Endothelial cell of umbilical vein (primary cell): ENCODE measurements at regions not wholly inside any gene's neighbourhood (a gene's known extent, or its start where the extent isn't known, plus 50 kb on each side); places are given as distances from the start of the nearest gene placed in this dataset.

Experiments
- BruUV-seq: library from RNA; stranded (reverse); fragments of 400-500 nt; replicated peaks from 2 replicates; lab custom pipeline; 2021; lab: Mats Ljungman, UMichigan
- CTCF ChIA-PET: fragments of 300-600, 350-600 bp; sonication (Branson Sonifier 250); formaldehyde crosslinking; loops from one replicate; lab custom pipeline; 2021; ENCODE audit warnings: antibody characterized with exemption, inconsistent platforms; lab: Charles Lee
- POLR2A ChIA-PET: fragments of 300-600, 350-600 bp; sonication (Branson Sonifier 250); formaldehyde crosslinking; loops from one replicate; lab custom pipeline; 2021; ENCODE audit warnings: antibody characterized with exemption, inconsistent platforms; lab: Charles Lee
- DNase-seq: peaks from one replicate; pipeline ENCODE4 v3.0.0-alpha.2; 2011; ENCODE audit warnings: low read depth, low spot score
- FAIRE-seq: peaks from 2 replicates; lab custom pipeline; 2011; peaks lifted over from hg19 to GRCh38; lab: Jason Lieb, UNC
- H2AFZ ChIP-seq: 2 replicates; pipeline ENCODE4 v1.6.0; 2012; ENCODE audit warnings: low read depth, low read length, control low read depth, inconsistent platforms
- H3K27ac ChIP-seq: 2 replicates; pipeline ENCODE4 v1.5.1; 2011; ENCODE audit warnings: low read depth, mild to moderate bottlenecking, control low read depth, low read length, moderate library complexity; ENCODE audit not compliant: insufficient read depth
- H3K27me3 ChIP-seq, 2 experiments: 2 replicates each; pipeline versions ENCODE4 v1.6.0 to v1.6.1; 2011; ENCODE audit warnings: low read length in 2 of 2, mixed read lengths in 1 of 2; ENCODE audit not compliant: control insufficient read depth in 2 of 2, insufficient read depth in 2 of 2
- H3K36me3 ChIP-seq, 2 experiments: 2 replicates in 1 of 2; 3 replicates in 1 of 2; pipeline ENCODE4 v1.5.1; 2011; ENCODE audit warnings: low read length in 2 of 2, mild to moderate bottlenecking in 1 of 2, moderate library complexity in 1 of 2; ENCODE audit not compliant: control insufficient read depth in 2 of 2, insufficient read depth in 2 of 2; ENCODE audit errors: extremely low read depth in 1 of 2
- H3K4me1 ChIP-seq: 3 replicates; pipeline ENCODE4 v1.5.1; 2011; ENCODE audit warnings: mild to moderate bottlenecking, low read length; ENCODE audit not compliant: control insufficient read depth, insufficient read depth; ENCODE audit errors: extremely low read depth
- H3K4me2 ChIP-seq: 2 replicates; pipeline ENCODE4 v1.6.1; 2011; ENCODE audit warnings: low read length, control low read depth, mixed read lengths; ENCODE audit not compliant: insufficient read depth
- H3K4me3 ChIP-seq, 3 experiments: fragments of 200-600 bp in 1 of 3; sonication (generic), shearing (Covaris generic) in 1 of 3; replicated peaks in 1 of 3; 2 replicates each; pipeline ENCODE4 v1.5.1; 2011 to 2016; ENCODE audit warnings: control low read depth in 3 of 3, low read length in 3 of 3, mild to moderate bottlenecking in 2 of 3, inconsistent platforms in 1 of 3, low read depth in 1 of 3, moderate library complexity in 1 of 3; ENCODE audit not compliant: insufficient read depth in 1 of 3
- H3K79me2 ChIP-seq: 2 replicates; pipeline ENCODE4 v1.6.0; 2012; ENCODE audit warnings: low read length, inconsistent platforms; ENCODE audit not compliant: control insufficient read depth, insufficient read depth
- H3K9ac ChIP-seq: replicated peaks from 2 replicates; pipeline ENCODE3; 2011; ENCODE audit warnings: low read length, control low read depth; ENCODE audit not compliant: insufficient read depth; ENCODE audit errors: extremely low read depth
- H3K9me1 ChIP-seq: replicated peaks from 3 replicates; pipeline ENCODE4 v1.6.0; 2011; ENCODE audit warnings: mild to moderate bottlenecking, low read length; ENCODE audit not compliant: control insufficient read depth, insufficient read depth; ENCODE audit errors: extremely low read depth
- H3K9me3 ChIP-seq: replicated peaks from 2 replicates; pipeline ENCODE4 v1.5.1; 2012; ENCODE audit warnings: low read length, inconsistent platforms; ENCODE audit not compliant: control insufficient read depth, insufficient read depth
- H4K20me1 ChIP-seq: replicated peaks from 2 replicates; pipeline ENCODE3; 2011; ENCODE audit warnings: mild to moderate bottlenecking, low read length; ENCODE audit not compliant: control insufficient read depth, insufficient read depth; ENCODE audit errors: extremely low read depth
- GATA2 ChIP-seq: IDR thresholded peaks from 2 replicates; pipeline ENCODE4 v1.7.0; 2011; ENCODE audit warnings: low read depth, mild to moderate bottlenecking, moderate library complexity, mixed read lengths, low read length; ENCODE audit not compliant: insufficient read length, insufficient read depth
- POLR2A ChIP-seq: IDR thresholded peaks from 2 replicates; pipeline ENCODE4 v1.6.1; 2012; ENCODE audit warnings: low read depth, mild to moderate bottlenecking, control low read depth, low read length
- POLR2AphosphoS5 ChIP-seq: IDR thresholded peaks from 2 replicates; pipeline ENCODE4 v1.6.1; 2012; ENCODE audit warnings: low read depth, mild to moderate bottlenecking, control low read depth, low read length, moderate library complexity; ENCODE audit not compliant: insufficient read depth
- dilution Hi-C: fragments of 300-500 bp; cut with MboI; formaldehyde crosslinking; loops from one replicate; pipeline ENCODE4 v1.15.0; 2019; ENCODE audit warnings: low sequenced_read_pairs; ENCODE audit not compliant: extremely low pct_ligation_motif_present
- intact Hi-C: fragments of 100-400 bp; cut with micrococcal nuclease; formaldehyde crosslinking; loops from one replicate; pipeline ENCODE4 v1.10.0; 2022
- TF ChIP-seq, protein P1 (sequence below): IDR thresholded peaks from 2 replicates; pipeline ENCODE4 v1.6.1; 2011; ENCODE audit not compliant: insufficient read depth, insufficient read length

- ChIA-PET CTCF (no interaction called here), POLR2A (no interaction called here)
- dilution Hi-C loops, result no loop called here
- TF ChIP-seq POLR2A (no peak), POLR2AphosphoS5 (no peak), GATA2 (no peak)
- H2AFZ ChIP-seq, result no peak overlapping the region
- no TSS peak for BruUV-seq
- no peaks in the 10 kb centered on the region for H3K79me2 ChIP-seq
- intact Hi-C loops, result no loop called here
- DNase-seq (no peak), FAIRE-seq (no peak)
- no peaks in the 10 kb centered on the region for H3K4me1 ChIP-seq
- no peaks in the 10 kb centered on the region for H4K20me1 ChIP-seq
- H3K9ac ChIP-seq, result no peak overlapping the region
- no peak overlapping the region for H3K4me3 ChIP-seq
- H3K9me3 ChIP-seq, result no peaks in the 10 kb centered on the region
- H3K4me2 ChIP-seq, result no peak overlapping the region
- no peaks in the 10 kb centered on the region for H3K36me3 ChIP-seq
- no peaks in the 10 kb centered on the region for H3K9me1 ChIP-seq
- H3K27ac ChIP-seq, result no peak overlapping the region
- no peaks in the 10 kb centered on the region for H3K27me3 ChIP-seq
These were observed 277.1 kb downstream of the BRINP1 start for GRCh38 chr9:119092125-119092524.

GRCh38 chr9:119094086-119094485 lies 275.1 kb downstream of the BRINP1 start:
- H3K9ac ChIP-seq, result no peak overlapping the region
- DNase-seq, result no peak
- intact Hi-C loops (no loop called here), dilution Hi-C loops (no loop called here)
- H3K27me3 ChIP-seq, result no peaks in the 10 kb centered on the region
- BruUV-seq, result no TSS peak
- no peak overlapping the region for H3K4me2 ChIP-seq
- no peaks in the 10 kb centered on the region for H3K36me3 ChIP-seq
- H3K27ac ChIP-seq, result no peak overlapping the region
- no peak overlapping the region for H3K4me3 ChIP-seq
- FAIRE-seq, result no peak
- no peaks in the 10 kb centered on the region for H3K4me1 ChIP-seq
- ChIA-PET POLR2A (no interaction called here), CTCF (no interaction called here)
- H3K79me2 ChIP-seq, result no peaks in the 10 kb centered on the region
- no peaks in the 10 kb centered on the region for H4K20me1 ChIP-seq
- H3K9me1 ChIP-seq, result no peaks in the 10 kb centered on the region
- no peaks in the 10 kb centered on the region for H3K9me3 ChIP-seq
- TF ChIP-seq, protein P1, sequence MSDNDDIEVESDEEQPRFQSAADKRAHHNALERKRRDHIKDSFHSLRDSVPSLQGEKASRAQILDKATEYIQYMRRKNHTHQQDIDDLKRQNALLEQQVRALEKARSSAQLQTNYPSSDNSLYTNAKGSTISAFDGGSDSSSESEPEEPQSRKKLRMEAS, result no peak
- H2AFZ ChIP-seq, result no peak overlapping the region
